GM23248 (cell line): ENCODE measurements at regions not wholly inside any gene's neighbourhood (a gene's known extent, or its start where the extent isn't known, plus 50 kb on each side); places are given as distances from the start of the nearest gene placed in this dataset.

Experiments used
- EZH2 ChIP-seq: fragments of 200-600 bp; sonication (generic); IDR thresholded peaks from 2 replicates; pipeline ENCODE4 v1.6.1; 2018; ENCODE audit warnings: antibody characterized with exemption, mild to moderate bottlenecking; ENCODE audit not compliant: insufficient read depth, poor library complexity, severe bottlenecking
- EZH2phosphoT487 ChIP-seq: fragments of 200-600 bp; sonication (generic); IDR thresholded peaks from 2 replicates; pipeline ENCODE4 v1.6.1; 2018; ENCODE audit warnings: antibody characterized with exemption, moderate library complexity, mild to moderate bottlenecking, low read depth; ENCODE audit not compliant: insufficient read depth

- no peak for TF ChIP-seq EZH2
- TF ChIP-seq EZH2phosphoT487 = no peak
Observed at GRCh38 chr7:50156706-50157105, 63.7 kb upstream of the ZPBP start.
